Upper lobe of left lung (tissue), 4 donors: ENCODE measurements at regions not wholly inside any gene's neighbourhood (a gene's known extent, or its start where the extent isn't known, plus 50 kb on each side); places are given as distances from the start of the nearest gene placed in this dataset.

ENCODE experiments used
- EP300 ChIP-seq, 4 donors: sonication (generic); formaldehyde crosslinking; IDR thresholded peaks; one replicate each; pipeline ENCODE4 v1.5.1; 2017; ENCODE audit warnings: antibody characterized with exemption in 4 of 4, control low read depth in 2 of 4
- POLR2A ChIP-seq, 4 donors: fragments of 450-650 bp; IDR thresholded peaks; one replicate each; pipeline ENCODE4 v1.5.1; 2016 to 2017; ENCODE audit warnings: antibody characterized with exemption in 4 of 4, mild to moderate bottlenecking in 2 of 4
- POLR2AphosphoS5 ChIP-seq, 2 donors: sonication (generic); formaldehyde crosslinking; IDR thresholded peaks; one replicate each; pipeline ENCODE4 v1.5.1; 2017; ENCODE audit warnings: antibody characterized with exemption in 2 of 2
- TF ChIP-seq, protein P1 (sequence below), 6 experiments: fragments of 450-650 bp in 4 of 6; fragments of 200-600 bp in 2 of 6; sonication (generic) in 2 of 6; IDR thresholded peaks; one replicate each; pipeline ENCODE4 v1.5.1; 2016 to 2019; ENCODE audit warnings: antibody characterized with exemption in 6 of 6

DNA sequence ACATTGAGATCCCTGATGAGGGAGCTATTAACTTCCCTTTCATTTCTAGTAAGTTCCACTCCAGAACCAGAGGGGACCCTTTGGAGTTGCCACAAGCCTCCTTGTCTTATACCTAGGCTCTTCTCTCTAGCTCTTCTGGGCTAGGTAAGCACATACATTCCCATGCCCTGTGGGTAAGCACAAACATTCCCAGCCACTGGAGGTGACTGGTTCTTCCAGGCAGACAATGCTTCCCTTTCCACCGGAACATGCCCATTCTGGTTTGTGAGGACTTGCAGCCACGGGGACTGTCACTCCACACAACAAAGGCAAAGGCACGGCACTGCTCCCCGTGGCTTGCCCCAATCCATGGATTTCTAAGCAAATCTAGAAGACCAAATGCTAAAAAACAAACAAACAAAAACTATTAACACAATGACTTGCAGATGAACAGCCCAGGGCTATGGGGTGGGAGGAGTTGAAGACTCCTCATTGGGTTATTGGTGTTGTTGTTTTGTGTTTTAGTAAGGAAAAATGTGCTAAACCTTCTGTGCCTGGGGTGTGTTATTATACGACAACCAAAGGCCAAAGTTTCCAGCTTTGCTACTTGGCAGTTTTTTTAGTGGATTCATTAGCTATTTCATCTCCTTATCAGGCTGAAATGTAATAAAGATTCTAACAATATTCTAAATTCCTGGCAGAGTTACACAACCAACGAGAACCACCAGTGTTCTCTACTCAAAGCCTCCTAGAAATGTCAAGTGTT is 276.2 kb downstream of the SYK start:
- no peak for TF ChIP-seq POLR2A (IDR thresholded peaks at IDR 0.05)
- TF ChIP-seq POLR2AphosphoS5 (IDR thresholded peaks at IDR 0.05): no peak
- TF ChIP-seq, protein P1, sequence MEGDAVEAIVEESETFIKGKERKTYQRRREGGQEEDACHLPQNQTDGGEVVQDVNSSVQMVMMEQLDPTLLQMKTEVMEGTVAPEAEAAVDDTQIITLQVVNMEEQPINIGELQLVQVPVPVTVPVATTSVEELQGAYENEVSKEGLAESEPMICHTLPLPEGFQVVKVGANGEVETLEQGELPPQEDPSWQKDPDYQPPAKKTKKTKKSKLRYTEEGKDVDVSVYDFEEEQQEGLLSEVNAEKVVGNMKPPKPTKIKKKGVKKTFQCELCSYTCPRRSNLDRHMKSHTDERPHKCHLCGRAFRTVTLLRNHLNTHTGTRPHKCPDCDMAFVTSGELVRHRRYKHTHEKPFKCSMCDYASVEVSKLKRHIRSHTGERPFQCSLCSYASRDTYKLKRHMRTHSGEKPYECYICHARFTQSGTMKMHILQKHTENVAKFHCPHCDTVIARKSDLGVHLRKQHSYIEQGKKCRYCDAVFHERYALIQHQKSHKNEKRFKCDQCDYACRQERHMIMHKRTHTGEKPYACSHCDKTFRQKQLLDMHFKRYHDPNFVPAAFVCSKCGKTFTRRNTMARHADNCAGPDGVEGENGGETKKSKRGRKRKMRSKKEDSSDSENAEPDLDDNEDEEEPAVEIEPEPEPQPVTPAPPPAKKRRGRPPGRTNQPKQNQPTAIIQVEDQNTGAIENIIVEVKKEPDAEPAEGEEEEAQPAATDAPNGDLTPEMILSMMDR (IDR thresholded peaks at IDR 0.05): no peak
- peak in 2 of 4 donors; percentile 6 to 64 for TF ChIP-seq EP300 (IDR thresholded peaks at IDR 0.05)
